ENCODE measurements at regions not wholly inside any gene's neighbourhood (a gene's known extent, or its start where the extent isn't known, plus 50 kb on each side); places are given as distances from the start of the nearest gene placed in this dataset.

- no peaks in the 10 kb centered on the region for H3K36me3 ChIP-seq (ENCODE audit: control insufficient read depth, insufficient read depth, low read length)
- no peak overlapping the region for H2AFZ ChIP-seq (ENCODE audit: low read length)
- H3K9me3 ChIP-seq (ENCODE audit: control insufficient read depth, insufficient read depth, low read depth, low read length) = no peaks in the 10 kb centered on the region
- no peak overlapping the region for H3K4me2 ChIP-seq (ENCODE audit: extremely low read depth, insufficient read depth, low read length)
- TF ChIP-seq CTCF (conservative IDR thresholded peaks at IDR 0.05 in 1 of 2, IDR thresholded peaks at IDR 0.05 in 1 of 2; ENCODE audit: low read depth in 1 of 2, low read length in 2 of 2) = no peak
- TF ChIP-seq EZH2 (IDR thresholded peaks at IDR 0.05; ENCODE audit: low read length, missing control alignments) = no peak
- no peak for DNase-seq (ENCODE audit: low read depth in 2 of 2)
- H3K4me1 ChIP-seq (ENCODE audit: control insufficient read depth, extremely low read depth, insufficient read depth, low read length) = no peaks in the 10 kb centered on the region
- no peak overlapping the region for H3K4me3 ChIP-seq (replicated peaks in 1 of 4; ENCODE audit: control extremely low read depth in 1 of 4, insufficient read depth in 1 of 4, low read depth in 3 of 4, low read length in 4 of 4)
- no peak overlapping the region for H3K27ac ChIP-seq (ENCODE audit: insufficient read depth, low read length)
- no peaks in the 10 kb centered on the region for H3K79me2 ChIP-seq (ENCODE audit: control insufficient read depth, insufficient read depth, low read length)
- H3K27me3 ChIP-seq (ENCODE audit: control insufficient read depth, insufficient read depth, low read length) = no peaks in the 10 kb centered on the region
- no peak overlapping the region for H3K9ac ChIP-seq (ENCODE audit: insufficient read depth, low read length)
- H4K20me1 ChIP-seq (ENCODE audit: control insufficient read depth, extremely low read depth, insufficient read depth, low read length) = no peaks in the 10 kb centered on the region
Observed at GRCh38 chr5:157934600-157934999, 75.7 kb upstream of the CLINT1 start.

DNA sequence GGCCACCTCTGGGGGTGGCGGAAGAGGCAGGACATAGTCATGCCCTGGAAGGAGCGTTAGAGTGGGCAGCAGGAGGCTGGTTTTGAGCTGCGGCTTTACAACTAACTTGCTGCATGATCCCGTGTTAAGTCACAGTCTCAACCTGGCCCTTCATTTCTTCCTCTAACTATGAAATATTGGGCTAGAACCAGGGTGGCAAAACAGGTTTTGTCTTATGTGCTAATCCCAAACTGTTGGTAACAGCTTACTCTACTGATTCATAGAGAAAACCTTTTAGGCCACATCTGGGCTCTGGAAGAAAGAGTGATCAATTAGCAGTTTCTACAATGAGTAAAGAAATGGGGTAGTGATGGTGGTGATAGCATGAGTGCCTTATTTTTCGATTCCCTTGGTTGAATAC, 74.1 kb upstream of the CLINT1 start:
- no peaks in the 10 kb centered on the region for H3K36me3 ChIP-seq (ENCODE audit: control insufficient read depth, insufficient read depth, low read length)
- H3K27ac ChIP-seq (ENCODE audit: insufficient read depth, low read length) = no peak overlapping the region
- no peaks in the 10 kb centered on the region for H3K9me3 ChIP-seq (ENCODE audit: control insufficient read depth, insufficient read depth, low read depth, low read length)
- H3K79me2 ChIP-seq (ENCODE audit: control insufficient read depth, insufficient read depth, low read length) = no peaks in the 10 kb centered on the region
- TF ChIP-seq EZH2 (IDR thresholded peaks at IDR 0.05; ENCODE audit: low read length, missing control alignments) (no peak), CTCF (conservative IDR thresholded peaks at IDR 0.05 in 1 of 2, IDR thresholded peaks at IDR 0.05 in 1 of 2; ENCODE audit: low read depth in 1 of 2, low read length in 2 of 2) (no peak)
- H4K20me1 ChIP-seq (ENCODE audit: control insufficient read depth, extremely low read depth, insufficient read depth, low read length) = no peaks in the 10 kb centered on the region
- H3K4me2 ChIP-seq (ENCODE audit: extremely low read depth, insufficient read depth, low read length) = no peak overlapping the region
- no peak overlapping the region for H3K4me3 ChIP-seq (replicated peaks in 1 of 4; ENCODE audit: control extremely low read depth in 1 of 4, insufficient read depth in 1 of 4, low read depth in 3 of 4, low read length in 4 of 4)
- no peaks in the 10 kb centered on the region for H3K27me3 ChIP-seq (ENCODE audit: control insufficient read depth, insufficient read depth, low read length)
- no peak overlapping the region for H2AFZ ChIP-seq (ENCODE audit: low read length)
- no peaks in the 10 kb centered on the region for H3K4me1 ChIP-seq (ENCODE audit: control insufficient read depth, extremely low read depth, insufficient read depth, low read length)
- no peak for DNase-seq (ENCODE audit: low read depth in 2 of 2)
- no peak overlapping the region for H3K9ac ChIP-seq (ENCODE audit: insufficient read depth, low read length)

DNA sequence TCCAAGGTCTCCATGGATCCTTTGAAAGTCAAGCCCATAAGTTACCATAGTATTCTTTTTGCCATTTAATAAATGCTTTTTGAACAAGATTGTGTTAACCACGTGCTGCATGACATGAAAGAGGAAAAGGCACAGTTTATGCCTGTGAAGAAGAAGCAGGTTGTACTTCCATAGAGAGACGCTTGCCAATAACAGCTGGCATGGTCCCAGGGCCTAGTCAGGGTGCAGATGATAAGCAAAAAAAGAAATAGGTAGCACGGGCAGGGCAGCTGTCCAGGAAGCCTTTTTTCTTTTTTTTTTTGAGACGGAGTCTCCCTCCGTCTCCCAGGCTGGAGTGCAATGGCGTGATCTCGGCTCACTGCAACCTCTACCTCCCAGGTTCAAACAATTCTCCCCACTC, 71.8 kb upstream of the CLINT1 start:
- Histone ChIP-seq H3K36me3 (ENCODE audit: control insufficient read depth, insufficient read depth, low read length) (no peaks in the 10 kb centered on the region), H3K4me2 (ENCODE audit: extremely low read depth, insufficient read depth, low read length) (no peak overlapping the region), H3K27ac (ENCODE audit: insufficient read depth, low read length) (no peak overlapping the region), H3K9ac (ENCODE audit: insufficient read depth, low read length) (no peak overlapping the region), H3K27me3 (ENCODE audit: control insufficient read depth, insufficient read depth, low read length) (no peaks in the 10 kb centered on the region), H4K20me1 (ENCODE audit: control insufficient read depth, extremely low read depth, insufficient read depth, low read length) (no peaks in the 10 kb centered on the region), H3K4me1 (ENCODE audit: control insufficient read depth, extremely low read depth, insufficient read depth, low read length) (no peaks in the 10 kb centered on the region), H3K79me2 (ENCODE audit: control insufficient read depth, insufficient read depth, low read length) (no peaks in the 10 kb centered on the region), H2AFZ (ENCODE audit: low read length) (no peak overlapping the region), H3K4me3 (replicated peaks in 1 of 4; ENCODE audit: control extremely low read depth in 1 of 4, insufficient read depth in 1 of 4, low read depth in 3 of 4, low read length in 4 of 4) (no peak overlapping the region), H3K9me3 (ENCODE audit: control insufficient read depth, insufficient read depth, low read depth, low read length) (no peaks in the 10 kb centered on the region)
- DNase-seq (ENCODE audit: low read depth in 2 of 2) = no peak
- TF ChIP-seq EZH2 (IDR thresholded peaks at IDR 0.05; ENCODE audit: low read length, missing control alignments) = no peak
- TF ChIP-seq CTCF (conservative IDR thresholded peaks at IDR 0.05 in 1 of 2, IDR thresholded peaks at IDR 0.05 in 1 of 2; ENCODE audit: low read depth in 1 of 2, low read length in 2 of 2) = no peak
